Keratinocyte (primary cell): ENCODE measurements at regions not wholly inside any gene's neighbourhood (a gene's known extent, or its start where the extent isn't known, plus 50 kb on each side); places are given as distances from the start of the nearest gene placed in this dataset.

ENCODE experiments used
- DNase-seq: peaks from one replicate; pipeline ENCODE4 v3.0.0-alpha.2; 2011; ENCODE audit warnings: low read depth, missing footprints, low spot score
- FAIRE-seq: peaks from 2 replicates; lab custom pipeline; 2011; peaks lifted over from hg19 to GRCh38; lab: Jason Lieb, UNC
- H2AFZ ChIP-seq: 2 replicates; pipeline ENCODE4 v1.6.0; 2012; ENCODE audit warnings: low read length, control low read depth, inconsistent platforms; ENCODE audit not compliant: control insufficient read depth
- H3K27ac ChIP-seq: 2 replicates; pipeline ENCODE4 v1.5.1; 2011; ENCODE audit warnings: low read length; ENCODE audit not compliant: control insufficient read depth, insufficient read depth
- H3K27me3 ChIP-seq: 3 replicates; pipeline ENCODE4 v1.6.0; 2011; ENCODE audit warnings: low read length; ENCODE audit not compliant: control insufficient read depth, insufficient read depth; ENCODE audit errors: extremely low read depth
- H3K36me3 ChIP-seq, 2 experiments: 2 replicates in 1 of 2; 3 replicates in 1 of 2; pipeline ENCODE4 v1.5.1; 2011; ENCODE audit warnings: low read length in 2 of 2, mild to moderate bottlenecking in 1 of 2; ENCODE audit not compliant: control insufficient read depth in 2 of 2, insufficient read depth in 2 of 2; ENCODE audit errors: extremely low read depth in 1 of 2
- H3K4me1 ChIP-seq: 3 replicates; pipeline ENCODE4 v1.5.1; 2011; ENCODE audit warnings: low read length; ENCODE audit not compliant: control insufficient read depth, insufficient read depth; ENCODE audit errors: extremely low read depth
- H3K4me2 ChIP-seq: 3 replicates; pipeline ENCODE4 v1.6.0; 2011; ENCODE audit warnings: low read depth, low read length; ENCODE audit not compliant: control insufficient read depth, insufficient read depth; ENCODE audit errors: extremely low read depth
- H3K4me3 ChIP-seq, 3 experiments: fragments of 200-600 bp in 1 of 3; sonication (generic) in 1 of 3; 2 replicates in 2 of 3; 3 replicates in 1 of 3; pipeline ENCODE4 v1.5.1; 2011 to 2016; ENCODE audit warnings: low read length in 3 of 3, mild to moderate bottlenecking in 3 of 3, control low read depth in 2 of 3, inconsistent platforms in 1 of 3, low read depth in 1 of 3, mixed read lengths in 1 of 3, mixed run types in 1 of 3, moderate library complexity in 1 of 3; ENCODE audit not compliant: control insufficient read depth in 2 of 3, insufficient read depth in 2 of 3; ENCODE audit errors: extremely low read depth in 1 of 3
- H3K79me2 ChIP-seq: 2 replicates; pipeline ENCODE4 v1.6.0; 2012; ENCODE audit warnings: low read length; ENCODE audit not compliant: control insufficient read depth, insufficient read depth
- H3K9ac ChIP-seq: 3 replicates; pipeline ENCODE4 v1.6.0; 2011; ENCODE audit warnings: low read length; ENCODE audit not compliant: control insufficient read depth, insufficient read depth; ENCODE audit errors: extremely low read depth
- H3K9me1 ChIP-seq: 3 replicates; pipeline ENCODE4 v1.6.0; 2011; ENCODE audit warnings: low read length; ENCODE audit not compliant: control insufficient read depth, insufficient read depth; ENCODE audit errors: extremely low read depth
- H3K9me3 ChIP-seq: 2 replicates; pipeline ENCODE4 v1.5.1; 2012; ENCODE audit warnings: low read depth, low read length; ENCODE audit not compliant: control insufficient read depth
- H4K20me1 ChIP-seq: 3 replicates; pipeline ENCODE4 v1.6.0; 2011; ENCODE audit warnings: low read length; ENCODE audit not compliant: control insufficient read depth, insufficient read depth; ENCODE audit errors: extremely low read depth
- EZH2 ChIP-seq: IDR thresholded peaks from one replicate; pipeline ENCODE4 v1.6.1; 2012; ENCODE audit warnings: inconsistent platforms, mild to moderate bottlenecking, low read length, moderate library complexity
- dilution Hi-C: fragments of 300-500 bp; cut with MboI; formaldehyde crosslinking; loops from one replicate; pipeline ENCODE4 v1.7.0; 2020; ENCODE audit warnings: low sequenced_read_pairs; ENCODE audit not compliant: extremely low pct_ligation_motif_present
- TF ChIP-seq, protein P1 (sequence below), 3 experiments: IDR thresholded peaks in 1 of 3; conservative IDR thresholded peaks in 1 of 3; optimal IDR thresholded peaks in 1 of 3; 2 replicates in 2 of 3; 3 replicates in 1 of 3; pipeline versions ENCODE3 to v1.5.1; 2011; ENCODE audit warnings: low read length in 3 of 3, mild to moderate bottlenecking in 3 of 3, moderate library complexity in 2 of 3, control low read depth in 1 of 3, inconsistent platforms in 1 of 3; ENCODE audit not compliant: insufficient read depth in 2 of 3; ENCODE audit errors: extremely low read depth in 1 of 3

- no peaks in the 10 kb centered on the region for H3K27me3 ChIP-seq
- no peak overlapping the region for H3K27ac ChIP-seq
- FAIRE-seq (no peak), DNase-seq (no peak)
- no peaks in the 10 kb centered on the region for H3K79me2 ChIP-seq
- H3K9me3 ChIP-seq = peaks cover 17% of the 10 kb centered on the region
- dilution Hi-C loops = no loop called here
- H2AFZ ChIP-seq = no peak overlapping the region
- no peaks in the 10 kb centered on the region for H4K20me1 ChIP-seq
- H3K4me3 ChIP-seq = no peak overlapping the region
- TF ChIP-seq, protein P1, sequence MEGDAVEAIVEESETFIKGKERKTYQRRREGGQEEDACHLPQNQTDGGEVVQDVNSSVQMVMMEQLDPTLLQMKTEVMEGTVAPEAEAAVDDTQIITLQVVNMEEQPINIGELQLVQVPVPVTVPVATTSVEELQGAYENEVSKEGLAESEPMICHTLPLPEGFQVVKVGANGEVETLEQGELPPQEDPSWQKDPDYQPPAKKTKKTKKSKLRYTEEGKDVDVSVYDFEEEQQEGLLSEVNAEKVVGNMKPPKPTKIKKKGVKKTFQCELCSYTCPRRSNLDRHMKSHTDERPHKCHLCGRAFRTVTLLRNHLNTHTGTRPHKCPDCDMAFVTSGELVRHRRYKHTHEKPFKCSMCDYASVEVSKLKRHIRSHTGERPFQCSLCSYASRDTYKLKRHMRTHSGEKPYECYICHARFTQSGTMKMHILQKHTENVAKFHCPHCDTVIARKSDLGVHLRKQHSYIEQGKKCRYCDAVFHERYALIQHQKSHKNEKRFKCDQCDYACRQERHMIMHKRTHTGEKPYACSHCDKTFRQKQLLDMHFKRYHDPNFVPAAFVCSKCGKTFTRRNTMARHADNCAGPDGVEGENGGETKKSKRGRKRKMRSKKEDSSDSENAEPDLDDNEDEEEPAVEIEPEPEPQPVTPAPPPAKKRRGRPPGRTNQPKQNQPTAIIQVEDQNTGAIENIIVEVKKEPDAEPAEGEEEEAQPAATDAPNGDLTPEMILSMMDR (optimal IDR thresholded peaks at IDR 0.05 in 1 of 3, IDR thresholded peaks at IDR 0.05 in 1 of 3, conservative IDR thresholded peaks at IDR 0.05 in 1 of 3; ENCODE audit: extremely low read depth in 1 of 3, insufficient read depth in 2 of 3, low read length in 3 of 3) = no peak
- no peak for TF ChIP-seq EZH2
- H3K36me3 ChIP-seq = no peaks in the 10 kb centered on the region
- no peaks in the 10 kb centered on the region for H3K4me1 ChIP-seq
- no peak overlapping the region for H3K4me2 ChIP-seq
- H3K9ac ChIP-seq = no peak overlapping the region
- no peaks in the 10 kb centered on the region for H3K9me1 ChIP-seq
Observed at GRCh38 chr7:56493704-56494450, 377.7 kb upstream of the NUPR2 start.

DNA sequence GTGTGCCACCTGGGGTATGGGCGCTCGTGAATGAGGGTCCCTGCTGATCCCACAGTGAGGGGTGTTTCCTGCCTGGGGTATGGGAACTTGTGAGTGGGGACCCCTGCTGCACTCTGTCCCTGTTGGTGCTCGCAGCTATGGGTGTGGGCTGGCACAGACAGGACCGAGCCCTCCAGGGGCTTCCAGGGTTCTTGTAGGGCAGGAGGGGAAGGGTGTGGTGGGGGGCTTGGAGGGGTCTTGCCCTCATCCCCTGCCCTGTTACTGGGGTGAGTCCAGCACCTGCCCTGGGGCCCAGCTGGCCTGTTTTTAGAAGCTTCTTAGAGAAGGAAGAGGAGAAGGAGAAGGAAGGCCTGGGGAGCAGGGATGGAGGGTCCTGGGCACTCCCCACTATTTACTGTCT lies 377.0 kb upstream of the NUPR2 start:
- Histone ChIP-seq H3K36me3 (no peaks in the 10 kb centered on the region), H3K9me1 (no peaks in the 10 kb centered on the region), H3K4me1 (no peaks in the 10 kb centered on the region), H3K27ac (no peak overlapping the region), H2AFZ (no peak overlapping the region), H4K20me1 (no peaks in the 10 kb centered on the region), H3K27me3 (no peaks in the 10 kb centered on the region), H3K4me2 (no peak overlapping the region), H3K9me3 (peaks cover 17% of the 10 kb centered on the region), H3K9ac (no peak overlapping the region), H3K4me3 (no peak overlapping the region), H3K79me2 (no peaks in the 10 kb centered on the region)
- FAIRE-seq = no peak
- dilution Hi-C loops = no loop called here
- no peak for DNase-seq
- TF ChIP-seq, protein P1 (optimal IDR thresholded peaks at IDR 0.05 in 1 of 3, IDR thresholded peaks at IDR 0.05 in 1 of 3, conservative IDR thresholded peaks at IDR 0.05 in 1 of 3; ENCODE audit: extremely low read depth in 1 of 3, insufficient read depth in 2 of 3, low read length in 3 of 3) = no peak
- no peak for TF ChIP-seq EZH2
